ENCODE measurements at regions not wholly inside any gene's neighbourhood (a gene's known extent, or its start where the extent isn't known, plus 50 kb on each side); places are given as distances from the start of the nearest gene placed in this dataset.

- TF ChIP-seq CTCF (IDR thresholded peaks at IDR 0.05) (no peak), POLR2A (IDR thresholded peaks at IDR 0.05) (no peak), POLR2AphosphoS5 (IDR thresholded peaks at IDR 0.05) (no peak)
Measured at GRCh38 chr10:42969147-42969546, 107.7 kb upstream of the RET start.

Data from prostate gland (tissue), 2 donors.